ENCODE measurements at regions not wholly inside any gene's neighbourhood (a gene's known extent, or its start where the extent isn't known, plus 50 kb on each side); places are given as distances from the start of the nearest gene placed in this dataset.

DNA sequence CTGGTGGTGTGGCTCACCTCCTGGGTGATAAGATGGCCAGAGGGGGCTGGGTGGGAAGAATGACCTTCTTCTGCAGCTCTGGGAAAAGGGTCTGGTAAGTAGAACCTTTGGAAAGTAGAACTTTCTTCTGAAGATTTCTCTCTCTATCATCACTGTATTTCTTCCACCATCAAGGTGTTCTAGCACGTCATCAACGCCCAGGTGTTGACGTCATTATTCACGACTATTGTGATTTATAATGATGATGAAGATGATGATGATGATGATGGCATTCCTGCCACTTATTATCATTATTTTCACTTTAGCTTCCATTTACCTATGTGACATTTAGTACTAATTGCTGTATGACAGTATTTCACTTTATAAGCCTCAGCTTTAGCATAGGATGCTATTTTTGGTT is 525.6 kb upstream of the ADARB2 start:
- TF ChIP-seq ELF4 (CRISPR knock-in tag; IDR thresholded peaks at IDR 0.05; ENCODE audit: low read depth), result no peak
- TF ChIP-seq, protein P1, sequence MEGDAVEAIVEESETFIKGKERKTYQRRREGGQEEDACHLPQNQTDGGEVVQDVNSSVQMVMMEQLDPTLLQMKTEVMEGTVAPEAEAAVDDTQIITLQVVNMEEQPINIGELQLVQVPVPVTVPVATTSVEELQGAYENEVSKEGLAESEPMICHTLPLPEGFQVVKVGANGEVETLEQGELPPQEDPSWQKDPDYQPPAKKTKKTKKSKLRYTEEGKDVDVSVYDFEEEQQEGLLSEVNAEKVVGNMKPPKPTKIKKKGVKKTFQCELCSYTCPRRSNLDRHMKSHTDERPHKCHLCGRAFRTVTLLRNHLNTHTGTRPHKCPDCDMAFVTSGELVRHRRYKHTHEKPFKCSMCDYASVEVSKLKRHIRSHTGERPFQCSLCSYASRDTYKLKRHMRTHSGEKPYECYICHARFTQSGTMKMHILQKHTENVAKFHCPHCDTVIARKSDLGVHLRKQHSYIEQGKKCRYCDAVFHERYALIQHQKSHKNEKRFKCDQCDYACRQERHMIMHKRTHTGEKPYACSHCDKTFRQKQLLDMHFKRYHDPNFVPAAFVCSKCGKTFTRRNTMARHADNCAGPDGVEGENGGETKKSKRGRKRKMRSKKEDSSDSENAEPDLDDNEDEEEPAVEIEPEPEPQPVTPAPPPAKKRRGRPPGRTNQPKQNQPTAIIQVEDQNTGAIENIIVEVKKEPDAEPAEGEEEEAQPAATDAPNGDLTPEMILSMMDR (IDR thresholded peaks at IDR 0.05), result no peak
- TF ChIP-seq SMAD3 (CRISPR knock-in tag; IDR thresholded peaks at IDR 0.05; ENCODE audit: borderline replicate concordance), result no peak
- no peak for TF ChIP-seq NR1H2 (CRISPR knock-in tag; IDR thresholded peaks at IDR 0.05)
- TF ChIP-seq, protein P2, sequence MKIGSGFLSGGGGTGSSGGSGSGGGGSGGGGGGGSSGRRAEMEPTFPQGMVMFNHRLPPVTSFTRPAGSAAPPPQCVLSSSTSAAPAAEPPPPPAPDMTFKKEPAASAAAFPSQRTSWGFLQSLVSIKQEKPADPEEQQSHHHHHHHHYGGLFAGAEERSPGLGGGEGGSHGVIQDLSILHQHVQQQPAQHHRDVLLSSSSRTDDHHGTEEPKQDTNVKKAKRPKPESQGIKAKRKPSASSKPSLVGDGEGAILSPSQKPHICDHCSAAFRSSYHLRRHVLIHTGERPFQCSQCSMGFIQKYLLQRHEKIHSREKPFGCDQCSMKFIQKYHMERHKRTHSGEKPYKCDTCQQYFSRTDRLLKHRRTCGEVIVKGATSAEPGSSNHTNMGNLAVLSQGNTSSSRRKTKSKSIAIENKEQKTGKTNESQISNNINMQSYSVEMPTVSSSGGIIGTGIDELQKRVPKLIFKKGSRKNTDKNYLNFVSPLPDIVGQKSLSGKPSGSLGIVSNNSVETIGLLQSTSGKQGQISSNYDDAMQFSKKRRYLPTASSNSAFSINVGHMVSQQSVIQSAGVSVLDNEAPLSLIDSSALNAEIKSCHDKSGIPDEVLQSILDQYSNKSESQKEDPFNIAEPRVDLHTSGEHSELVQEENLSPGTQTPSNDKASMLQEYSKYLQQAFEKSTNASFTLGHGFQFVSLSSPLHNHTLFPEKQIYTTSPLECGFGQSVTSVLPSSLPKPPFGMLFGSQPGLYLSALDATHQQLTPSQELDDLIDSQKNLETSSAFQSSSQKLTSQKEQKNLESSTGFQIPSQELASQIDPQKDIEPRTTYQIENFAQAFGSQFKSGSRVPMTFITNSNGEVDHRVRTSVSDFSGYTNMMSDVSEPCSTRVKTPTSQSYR (CRISPR knock-in tag; IDR thresholded peaks at IDR 0.05), result no peak
- TF ChIP-seq, protein P3, sequence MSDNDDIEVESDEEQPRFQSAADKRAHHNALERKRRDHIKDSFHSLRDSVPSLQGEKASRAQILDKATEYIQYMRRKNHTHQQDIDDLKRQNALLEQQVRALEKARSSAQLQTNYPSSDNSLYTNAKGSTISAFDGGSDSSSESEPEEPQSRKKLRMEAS (CRISPR knock-in tag; IDR thresholded peaks at IDR 0.05), result no peak
- TF ChIP-seq, protein P4, sequence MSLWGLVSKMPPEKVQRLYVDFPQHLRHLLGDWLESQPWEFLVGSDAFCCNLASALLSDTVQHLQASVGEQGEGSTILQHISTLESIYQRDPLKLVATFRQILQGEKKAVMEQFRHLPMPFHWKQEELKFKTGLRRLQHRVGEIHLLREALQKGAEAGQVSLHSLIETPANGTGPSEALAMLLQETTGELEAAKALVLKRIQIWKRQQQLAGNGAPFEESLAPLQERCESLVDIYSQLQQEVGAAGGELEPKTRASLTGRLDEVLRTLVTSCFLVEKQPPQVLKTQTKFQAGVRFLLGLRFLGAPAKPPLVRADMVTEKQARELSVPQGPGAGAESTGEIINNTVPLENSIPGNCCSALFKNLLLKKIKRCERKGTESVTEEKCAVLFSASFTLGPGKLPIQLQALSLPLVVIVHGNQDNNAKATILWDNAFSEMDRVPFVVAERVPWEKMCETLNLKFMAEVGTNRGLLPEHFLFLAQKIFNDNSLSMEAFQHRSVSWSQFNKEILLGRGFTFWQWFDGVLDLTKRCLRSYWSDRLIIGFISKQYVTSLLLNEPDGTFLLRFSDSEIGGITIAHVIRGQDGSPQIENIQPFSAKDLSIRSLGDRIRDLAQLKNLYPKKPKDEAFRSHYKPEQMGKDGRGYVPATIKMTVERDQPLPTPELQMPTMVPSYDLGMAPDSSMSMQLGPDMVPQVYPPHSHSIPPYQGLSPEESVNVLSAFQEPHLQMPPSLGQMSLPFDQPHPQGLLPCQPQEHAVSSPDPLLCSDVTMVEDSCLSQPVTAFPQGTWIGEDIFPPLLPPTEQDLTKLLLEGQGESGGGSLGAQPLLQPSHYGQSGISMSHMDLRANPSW (CRISPR knock-in tag; conservative IDR thresholded peaks at IDR 0.05; ENCODE audit: low read depth), result no peak
- TF ChIP-seq ZNF263 (CRISPR knock-in tag; IDR thresholded peaks at IDR 0.05; ENCODE audit: low read depth), result no peak
- TF ChIP-seq, protein P5, sequence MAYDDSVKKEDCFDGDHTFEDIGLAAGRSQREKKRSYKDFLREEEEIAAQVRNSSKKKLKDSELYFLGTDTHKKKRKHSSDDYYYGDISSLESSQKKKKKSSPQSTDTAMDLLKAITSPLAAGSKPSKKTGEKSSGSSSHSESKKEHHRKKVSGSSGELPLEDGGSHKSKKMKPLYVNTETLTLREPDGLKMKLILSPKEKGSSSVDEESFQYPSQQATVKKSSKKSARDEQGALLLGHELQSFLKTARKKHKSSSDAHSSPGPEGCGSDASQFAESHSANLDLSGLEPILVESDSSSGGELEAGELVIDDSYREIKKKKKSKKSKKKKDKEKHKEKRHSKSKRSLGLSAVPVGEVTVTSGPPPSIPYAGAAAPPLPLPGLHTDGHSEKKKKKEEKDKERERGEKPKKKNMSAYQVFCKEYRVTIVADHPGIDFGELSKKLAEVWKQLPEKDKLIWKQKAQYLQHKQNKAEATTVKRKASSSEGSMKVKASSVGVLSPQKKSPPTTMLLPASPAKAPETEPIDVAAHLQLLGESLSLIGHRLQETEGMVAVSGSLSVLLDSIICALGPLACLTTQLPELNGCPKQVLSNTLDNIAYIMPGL (CRISPR knock-in tag; IDR thresholded peaks at IDR 0.05), result no peak
